Activated CD8-positive, alpha-beta T cell treated with anti-CD3 and anti-CD28 coated beads, Interleukin-2, amount 10 ng/mL, durations not matched to agents 7 days and 5 days (primary cell): ENCODE measurements at regions not wholly inside any gene's neighbourhood (a gene's known extent, or its start where the extent isn't known, plus 50 kb on each side); places are given as distances from the start of the nearest gene placed in this dataset.
"Not testable (repeated sequence)": the region's sequence is repeated elsewhere in the genome, so short reads cannot be mapped to it uniquely, and the experiment has no call there.

ENCODE experiments used
- ATAC-seq: fragments of 150-1000 bp; cut with Tn5 transposase; one replicate; pipeline ENCODE4 v1.10.0; 2021; ENCODE audit warnings: moderate library complexity
- CTCF ChIA-PET: fragments of 350-600 bp; sonication (Branson Sonifier 250); formaldehyde crosslinking; loops from one replicate; lab custom pipeline; 2021; ENCODE audit warnings: antibody characterized with exemption; lab: Charles Lee
- POLR2A ChIA-PET: fragments of 350-600 bp; sonication (Branson Sonifier 250); formaldehyde crosslinking; loops from one replicate; lab custom pipeline; 2021; ENCODE audit warnings: antibody characterized with exemption; lab: Charles Lee
- DNase-seq: peaks from one replicate; pipeline ENCODE4 v3.0.0-alpha.2; 2020
- H3K27ac Mint-ChIP-seq: one replicate; pipeline ENCODE4 v1.8.0; 2021; ENCODE audit warnings: mild to moderate bottlenecking, mixed read lengths
- H3K27me3 Mint-ChIP-seq: one replicate; pipeline ENCODE4 v1.8.0; 2021; ENCODE audit warnings: low read depth, mixed read lengths
- H3K36me3 Mint-ChIP-seq: one replicate; pipeline ENCODE4 v1.8.0; 2021; ENCODE audit warnings: low read depth, mixed read lengths
- H3K4me1 Mint-ChIP-seq: one replicate; pipeline ENCODE4 v1.8.0; 2021; ENCODE audit warnings: low read depth, mixed read lengths
- H3K4me3 Mint-ChIP-seq: one replicate; pipeline ENCODE4 v1.8.0; 2021; ENCODE audit warnings: mild to moderate bottlenecking, mixed read lengths
- H3K9me3 Mint-ChIP-seq: one replicate; pipeline ENCODE4 v1.8.0; 2022; ENCODE audit warnings: mixed read lengths; ENCODE audit not compliant: insufficient read depth

GRCh38 chr2:193011870-193012269 lies 817.1 kb upstream of the TMEFF2 start:
- no peak for ATAC-seq
- ChIA-PET CTCF (no interaction called here), POLR2A (no interaction called here)
- no peak overlapping the region for H3K27ac Mint-ChIP-seq
- H3K9me3 Mint-ChIP-seq, result no peaks in the 10 kb centered on the region
- DNase-seq, result no peak
- H3K4me1 Mint-ChIP-seq, result no peaks in the 10 kb centered on the region
- H3K36me3 Mint-ChIP-seq, result no peaks in the 10 kb centered on the region
- no peak overlapping the region for H3K4me3 Mint-ChIP-seq
- H3K27me3 Mint-ChIP-seq, result no peaks in the 10 kb centered on the region

DNA sequence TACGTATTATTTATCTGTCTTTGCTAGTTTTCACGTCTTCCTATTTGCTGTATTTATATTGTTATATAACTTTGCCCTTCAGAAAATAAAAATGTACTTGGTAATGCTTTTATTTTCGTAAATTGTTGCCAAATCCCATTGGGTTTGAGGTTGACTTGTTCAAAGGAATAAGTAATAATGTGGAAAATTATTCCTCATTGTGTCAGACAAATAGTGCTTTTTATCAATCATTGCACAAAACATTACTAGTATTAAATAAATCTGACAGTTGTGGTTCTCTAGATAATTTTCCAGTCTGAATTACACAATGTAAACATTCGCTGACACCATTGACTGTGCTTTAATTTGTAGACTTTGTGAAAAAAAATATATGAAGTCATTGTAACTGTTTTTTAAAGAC lies 798.3 kb upstream of the TMEFF2 start:
- Mint-ChIP-seq H3K36me3 (no peaks in the 10 kb centered on the region), H3K4me3 (no peak overlapping the region), H3K27ac (no peak overlapping the region), H3K9me3 (no peaks in the 10 kb centered on the region), H3K4me1 (no peaks in the 10 kb centered on the region), H3K27me3 (no peaks in the 10 kb centered on the region)
- ChIA-PET POLR2A (no interaction called here), CTCF (no interaction called here)
- DNase-seq (no peak), ATAC-seq (no peak)

GRCh38 chr2:192983173-192983572 lies 788.4 kb upstream of the TMEFF2 start:
- POLR2A ChIA-PET, result no interaction called here
- no peaks in the 10 kb centered on the region for H3K4me1 Mint-ChIP-seq
- no peaks in the 10 kb centered on the region for H3K27me3 Mint-ChIP-seq
- DNase-seq (no peak), ATAC-seq (no peak)
- no peaks in the 10 kb centered on the region for H3K36me3 Mint-ChIP-seq
- no peak overlapping the region for H3K4me3 Mint-ChIP-seq
- no peak overlapping the region for H3K27ac Mint-ChIP-seq
- CTCF ChIA-PET, result no interaction called here
- no peaks in the 10 kb centered on the region for H3K9me3 Mint-ChIP-seq

- H3K36me3 Mint-ChIP-seq, result no peaks in the 10 kb centered on the region
- H3K4me3 Mint-ChIP-seq, result no peak overlapping the region
- DNase-seq (no peak), ATAC-seq (no peak)
- no peaks in the 10 kb centered on the region for H3K4me1 Mint-ChIP-seq
- CTCF ChIA-PET, result no interaction called here
- POLR2A ChIA-PET, result no interaction called here
- H3K9me3 Mint-ChIP-seq, result no peaks in the 10 kb centered on the region
- no peaks in the 10 kb centered on the region for H3K27me3 Mint-ChIP-seq
- no peak overlapping the region for H3K27ac Mint-ChIP-seq
Measured at GRCh38 chr2:192978395-192978794, 783.7 kb upstream of the TMEFF2 start.

DNA sequence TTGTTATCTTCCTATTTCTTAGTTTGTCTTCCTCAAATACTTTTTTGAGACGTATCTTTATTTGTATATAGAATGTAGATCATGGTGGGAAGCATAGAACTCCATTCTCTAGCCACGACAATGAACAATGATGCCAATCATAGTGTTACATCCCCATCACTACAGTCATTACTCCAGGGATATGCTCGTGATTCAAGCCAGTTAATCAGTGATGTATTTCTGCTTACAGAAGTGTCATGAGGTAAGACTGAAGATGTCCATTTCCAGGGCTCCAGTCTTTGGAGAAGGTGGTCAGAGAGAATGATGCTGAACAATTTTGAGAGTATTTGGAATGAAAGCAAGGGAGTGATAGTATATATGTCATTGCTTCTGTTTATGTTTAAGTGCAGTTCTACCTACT lies 777.2 kb upstream of the TMEFF2 start:
- H3K9me3 Mint-ChIP-seq, result no peaks in the 10 kb centered on the region
- H3K36me3 Mint-ChIP-seq, result no peaks in the 10 kb centered on the region
- H3K4me1 Mint-ChIP-seq, result no peaks in the 10 kb centered on the region
- DNase-seq (no peak), ATAC-seq (no peak)
- ChIA-PET POLR2A (no interaction called here), CTCF (no interaction called here)
- H3K27ac Mint-ChIP-seq, result no peak overlapping the region
- H3K4me3 Mint-ChIP-seq, result no peak overlapping the region
- no peaks in the 10 kb centered on the region for H3K27me3 Mint-ChIP-seq

- no peaks in the 10 kb centered on the region for H3K4me1 Mint-ChIP-seq
- H3K27me3 Mint-ChIP-seq, result no peaks in the 10 kb centered on the region
- ChIA-PET CTCF (no interaction called here), POLR2A (no interaction called here)
- DNase-seq (no peak), ATAC-seq (no peak)
- no peak overlapping the region for H3K4me3 Mint-ChIP-seq
- no peak overlapping the region for H3K27ac Mint-ChIP-seq
- H3K36me3 Mint-ChIP-seq, result no peaks in the 10 kb centered on the region
- no peaks in the 10 kb centered on the region for H3K9me3 Mint-ChIP-seq
Measured at GRCh38 chr2:192969055-192969454, 774.3 kb upstream of the TMEFF2 start.

GRCh38 chr2:192960945-192961344 lies 766.2 kb upstream of the TMEFF2 start:
- no peaks in the 10 kb centered on the region for H3K27me3 Mint-ChIP-seq
- no peak overlapping the region for H3K27ac Mint-ChIP-seq
- ChIA-PET CTCF (no interaction called here), POLR2A (no interaction called here)
- no peak overlapping the region for H3K4me3 Mint-ChIP-seq
- no peaks in the 10 kb centered on the region for H3K36me3 Mint-ChIP-seq
- no peaks in the 10 kb centered on the region for H3K4me1 Mint-ChIP-seq
- no peak for DNase-seq
- no peaks in the 10 kb centered on the region for H3K9me3 Mint-ChIP-seq
- ATAC-seq, result no peak

DNA sequence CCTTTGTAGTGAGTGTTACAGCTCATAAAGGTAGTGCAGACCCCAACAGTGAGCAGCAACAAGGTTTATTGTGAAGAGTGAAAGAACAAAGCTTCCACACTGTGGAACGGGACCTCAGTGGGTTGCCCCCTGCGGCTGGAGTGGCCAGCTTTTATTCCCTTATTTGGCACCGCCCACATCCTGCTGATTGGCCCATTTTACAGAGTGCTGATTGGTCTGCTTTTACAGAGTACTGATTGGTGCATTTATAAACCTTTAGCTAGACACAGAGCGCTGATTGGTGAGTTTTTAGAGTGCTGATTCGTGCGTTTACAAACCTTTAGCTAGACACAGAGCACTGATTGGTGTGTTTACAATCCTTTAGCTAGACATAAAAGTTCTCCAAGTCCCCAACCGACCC lies 763.9 kb upstream of the TMEFF2 start:
- POLR2A ChIA-PET, H3K4me3 Mint-ChIP-seq, H3K4me1 Mint-ChIP-seq, CTCF ChIA-PET, ATAC-seq, DNase-seq, H3K27me3 Mint-ChIP-seq, H3K36me3 Mint-ChIP-seq, H3K9me3 Mint-ChIP-seq, H3K27ac Mint-ChIP-seq: not testable (repeated sequence)

GRCh38 chr2:192957425-192957824 lies 762.7 kb upstream of the TMEFF2 start:
- CTCF ChIA-PET, result no interaction called here
- no peak for DNase-seq

DNA sequence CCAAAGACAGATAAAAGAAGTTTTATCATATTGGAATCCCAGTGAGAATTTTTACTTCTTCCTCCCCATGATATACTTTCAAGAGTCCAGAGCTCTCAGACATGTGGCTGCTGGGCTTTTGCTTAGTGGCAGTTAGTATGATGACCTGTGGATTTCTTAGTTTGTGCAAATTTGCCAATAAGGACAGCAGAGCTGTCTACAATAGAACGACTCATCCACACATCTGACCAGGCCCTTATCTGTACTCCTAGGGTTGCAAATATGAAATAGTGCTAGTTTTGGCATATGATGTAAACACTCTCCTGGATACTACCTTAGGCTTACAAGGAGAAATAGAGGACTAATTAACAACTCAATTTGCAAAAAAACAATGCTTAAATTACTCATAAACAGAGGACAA lies 758.4 kb upstream of the TMEFF2 start:
- DNase-seq (no peak), ATAC-seq (no peak)
- ChIA-PET CTCF (no interaction called here), POLR2A (no interaction called here)
- no peak overlapping the region for H3K4me3 Mint-ChIP-seq
- H3K9me3 Mint-ChIP-seq, result no peaks in the 10 kb centered on the region
- H3K36me3 Mint-ChIP-seq, result no peaks in the 10 kb centered on the region
- no peaks in the 10 kb centered on the region for H3K27me3 Mint-ChIP-seq
- H3K27ac Mint-ChIP-seq, result no peak overlapping the region
- H3K4me1 Mint-ChIP-seq, result no peaks in the 10 kb centered on the region

More at GRCh38 chr2:192957425-192957824, 762.7 kb upstream of the TMEFF2 start:
- no peak for ATAC-seq
- Mint-ChIP-seq H3K36me3 (no peaks in the 10 kb centered on the region), H3K27ac (no peak overlapping the region), H3K4me3 (no peak overlapping the region), H3K27me3 (no peaks in the 10 kb centered on the region), H3K9me3 (no peaks in the 10 kb centered on the region), H3K4me1 (no peaks in the 10 kb centered on the region)
- POLR2A ChIA-PET, result no interaction called here

- no peaks in the 10 kb centered on the region for H3K4me1 Mint-ChIP-seq
- ATAC-seq (no peak), DNase-seq (no peak)
- no peak overlapping the region for H3K4me3 Mint-ChIP-seq
- H3K36me3 Mint-ChIP-seq, result no peaks in the 10 kb centered on the region
- no peaks in the 10 kb centered on the region for H3K27me3 Mint-ChIP-seq
- ChIA-PET CTCF (no interaction called here), POLR2A (no interaction called here)
- H3K9me3 Mint-ChIP-seq, result no peaks in the 10 kb centered on the region
- H3K27ac Mint-ChIP-seq, result no peak overlapping the region
Measured at GRCh38 chr2:192952245-192952644, 757.5 kb upstream of the TMEFF2 start.

DNA sequence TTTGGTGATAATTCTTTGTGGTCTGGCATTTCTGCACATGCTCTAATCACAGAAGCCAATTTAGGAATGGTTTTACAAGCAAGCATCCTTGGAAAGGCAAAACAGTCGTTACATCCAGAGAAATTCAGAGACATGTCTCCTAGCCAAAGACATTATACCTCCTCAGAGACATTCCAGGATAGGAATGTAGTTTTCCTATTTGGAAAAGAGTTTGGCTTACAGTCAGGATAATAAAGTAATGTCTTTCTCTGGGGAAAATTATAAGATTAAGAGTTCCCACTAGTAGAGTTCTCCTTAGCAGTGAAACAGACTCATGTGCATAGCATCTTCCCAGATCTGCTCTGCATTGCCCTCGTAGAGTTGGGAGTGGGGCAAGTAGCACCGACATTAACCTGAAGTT lies 753.6 kb upstream of the TMEFF2 start:
- H3K9me3 Mint-ChIP-seq, result no peaks in the 10 kb centered on the region
- ATAC-seq, result no peak
- H3K27ac Mint-ChIP-seq, result no peak overlapping the region
- H3K4me3 Mint-ChIP-seq, result no peak overlapping the region
- DNase-seq, result no peak
- H3K27me3 Mint-ChIP-seq, result no peaks in the 10 kb centered on the region
- ChIA-PET CTCF (no interaction called here), POLR2A (no interaction called here)
- H3K4me1 Mint-ChIP-seq, result no peaks in the 10 kb centered on the region
- no peaks in the 10 kb centered on the region for H3K36me3 Mint-ChIP-seq

- ChIA-PET CTCF (no interaction called here), POLR2A (no interaction called here)
- H3K9me3 Mint-ChIP-seq, result no peaks in the 10 kb centered on the region
- H3K4me3 Mint-ChIP-seq, result no peak overlapping the region
- no peaks in the 10 kb centered on the region for H3K27me3 Mint-ChIP-seq
- no peaks in the 10 kb centered on the region for H3K4me1 Mint-ChIP-seq
- no peak for DNase-seq
- no peak overlapping the region for H3K27ac Mint-ChIP-seq
- H3K36me3 Mint-ChIP-seq, result no peaks in the 10 kb centered on the region
- ATAC-seq, result no peak
Measured at GRCh38 chr2:192947352-192947751, 752.6 kb upstream of the TMEFF2 start.
